ENCODE measurements at regions not wholly inside any gene's neighbourhood (a gene's known extent, or its start where the extent isn't known, plus 50 kb on each side); places are given as distances from the start of the nearest gene placed in this dataset.

DNA sequence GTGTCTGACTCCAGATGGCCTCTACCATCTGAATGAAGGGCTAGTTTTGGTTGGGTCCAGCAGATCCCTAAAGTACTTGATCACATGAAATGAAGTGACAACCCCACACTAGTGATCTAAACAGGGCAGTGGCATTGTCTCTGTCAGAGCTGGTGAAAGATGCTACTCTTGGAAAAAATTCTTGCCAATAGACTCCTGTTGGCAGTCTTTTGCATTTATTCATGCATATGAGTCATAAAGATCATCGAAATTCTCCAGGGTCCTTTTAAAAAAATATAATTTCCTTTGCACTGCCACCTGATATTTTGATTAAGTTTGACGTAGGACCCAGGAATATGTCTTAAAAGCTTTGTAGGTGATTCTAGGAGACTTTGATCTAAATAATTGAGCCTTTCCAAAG is 135.1 kb upstream of the ELL2 start:
- TF ChIP-seq CTCF (IDR thresholded peaks at IDR 0.05) (no peak), POLR2AphosphoS5 (IDR thresholded peaks at IDR 0.05; ENCODE audit: low read depth, low read length) (no peak)
- TF ChIP-seq, protein P1, sequence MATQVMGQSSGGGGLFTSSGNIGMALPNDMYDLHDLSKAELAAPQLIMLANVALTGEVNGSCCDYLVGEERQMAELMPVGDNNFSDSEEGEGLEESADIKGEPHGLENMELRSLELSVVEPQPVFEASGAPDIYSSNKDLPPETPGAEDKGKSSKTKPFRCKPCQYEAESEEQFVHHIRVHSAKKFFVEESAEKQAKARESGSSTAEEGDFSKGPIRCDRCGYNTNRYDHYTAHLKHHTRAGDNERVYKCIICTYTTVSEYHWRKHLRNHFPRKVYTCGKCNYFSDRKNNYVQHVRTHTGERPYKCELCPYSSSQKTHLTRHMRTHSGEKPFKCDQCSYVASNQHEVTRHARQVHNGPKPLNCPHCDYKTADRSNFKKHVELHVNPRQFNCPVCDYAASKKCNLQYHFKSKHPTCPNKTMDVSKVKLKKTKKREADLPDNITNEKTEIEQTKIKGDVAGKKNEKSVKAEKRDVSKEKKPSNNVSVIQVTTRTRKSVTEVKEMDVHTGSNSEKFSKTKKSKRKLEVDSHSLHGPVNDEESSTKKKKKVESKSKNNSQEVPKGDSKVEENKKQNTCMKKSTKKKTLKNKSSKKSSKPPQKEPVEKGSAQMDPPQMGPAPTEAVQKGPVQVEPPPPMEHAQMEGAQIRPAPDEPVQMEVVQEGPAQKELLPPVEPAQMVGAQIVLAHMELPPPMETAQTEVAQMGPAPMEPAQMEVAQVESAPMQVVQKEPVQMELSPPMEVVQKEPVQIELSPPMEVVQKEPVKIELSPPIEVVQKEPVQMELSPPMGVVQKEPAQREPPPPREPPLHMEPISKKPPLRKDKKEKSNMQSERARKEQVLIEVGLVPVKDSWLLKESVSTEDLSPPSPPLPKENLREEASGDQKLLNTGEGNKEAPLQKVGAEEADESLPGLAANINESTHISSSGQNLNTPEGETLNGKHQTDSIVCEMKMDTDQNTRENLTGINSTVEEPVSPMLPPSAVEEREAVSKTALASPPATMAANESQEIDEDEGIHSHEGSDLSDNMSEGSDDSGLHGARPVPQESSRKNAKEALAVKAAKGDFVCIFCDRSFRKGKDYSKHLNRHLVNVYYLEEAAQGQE (IDR thresholded peaks at IDR 0.05; ENCODE audit: insufficient read depth in 1 of 2, low read depth in 2 of 2, low read length in 1 of 2): no peak
